HEK293 (cell line): ENCODE measurements at regions not wholly inside any gene's neighbourhood (a gene's known extent, or its start where the extent isn't known, plus 50 kb on each side); places are given as distances from the start of the nearest gene placed in this dataset.

Experiments
- SP3 ChIP-seq: fragments of 450-650 bp; formaldehyde crosslinking; IDR thresholded peaks from 2 replicates; pipeline ENCODE4 v1.5.1; 2016; ENCODE audit warnings: missing biosample characterization, missing genetic modification characterization
- ZBTB26 ChIP-seq: fragments of 450-650 bp; formaldehyde crosslinking; optimal IDR thresholded peaks from 2 replicates; pipeline ENCODE3; 2016; ENCODE audit warnings: missing biosample characterization, mild to moderate bottlenecking, missing genetic modification characterization

GRCh38 chr9:80175286-80176150 lies 603.8 kb downstream of the TLE4 start:
- TF ChIP-seq ZBTB26 (tag by site-specific recombination) = no peak
- TF ChIP-seq SP3 (tag by site-specific recombination) = no peak
